Activated CD8-positive, alpha-beta memory T cell treated with anti-CD3 and anti-CD28 coated beads, Interleukin-2, amount 50 U/mL, for 4 hours (primary cell): ENCODE measurements at regions not wholly inside any gene's neighbourhood (a gene's known extent, or its start where the extent isn't known, plus 50 kb on each side); places are given as distances from the start of the nearest gene placed in this dataset.

Experiments
- DNase-seq: peaks from one replicate; pipeline ENCODE4 v3.0.0-alpha.2; 2020

- no peak for DNase-seq
Observed at GRCh38 chr12:41981013-41981412, 163.7 kb downstream of the GXYLT1 start.

- no peak for DNase-seq
Observed at GRCh38 chr12:41980390-41980789, 164.3 kb downstream of the GXYLT1 start.

GRCh38 chr12:41979574-41979973, 165.1 kb downstream of the GXYLT1 start:
- no peak for DNase-seq

GRCh38 chr12:41972598-41972997, 172.1 kb downstream of the GXYLT1 start:
- no peak for DNase-seq

GRCh38 chr12:41972196-41972595, 172.5 kb downstream of the GXYLT1 start:
- no peak for DNase-seq

GRCh38 chr12:41970744-41971143, 173.9 kb downstream of the GXYLT1 start:
- no peak for DNase-seq

- DNase-seq: no peak
Observed at GRCh38 chr12:41968599-41968998, 176.1 kb downstream of the GXYLT1 start.

GRCh38 chr12:41967668-41968500, 176.8 kb downstream of the GXYLT1 start:
- no peak for DNase-seq

- DNase-seq: no peak
Observed at GRCh38 chr12:41966916-41967315, 177.8 kb downstream of the GXYLT1 start.

- DNase-seq: no peak
Observed at GRCh38 chr12:41966001-41966400, 178.7 kb downstream of the GXYLT1 start.

- DNase-seq: no peak
Observed at GRCh38 chr12:41963398-41963797, 181.3 kb downstream of the GXYLT1 start.

- DNase-seq: no peak
Observed at GRCh38 chr12:41962171-41962572, 182.5 kb downstream of the GXYLT1 start.

GRCh38 chr12:41959271-41959670, 185.4 kb downstream of the GXYLT1 start:
- no peak for DNase-seq

- no peak for DNase-seq
Observed at GRCh38 chr12:41956353-41956752, 188.3 kb downstream of the GXYLT1 start.

GRCh38 chr12:41950455-41950854, 194.2 kb downstream of the GXYLT1 start:
- no peak for DNase-seq

- DNase-seq: no peak
Observed at GRCh38 chr12:41946106-41946505, 198.6 kb downstream of the GXYLT1 start.

GRCh38 chr12:41944216-41944615, 200.5 kb downstream of the GXYLT1 start:
- no peak for DNase-seq

GRCh38 chr12:41943671-41944070, 201.0 kb downstream of the GXYLT1 start:
- no peak for DNase-seq

GRCh38 chr12:41942354-41942753, 202.3 kb downstream of the GXYLT1 start:
- DNase-seq: no peak

- no peak for DNase-seq
Observed at GRCh38 chr12:41941079-41941478, 203.6 kb downstream of the GXYLT1 start.

- no peak for DNase-seq
Observed at GRCh38 chr12:41940571-41940970, 204.1 kb downstream of the GXYLT1 start.

GRCh38 chr12:41936333-41936732, 208.3 kb downstream of the GXYLT1 start:
- DNase-seq: no peak

- DNase-seq: no peak
Observed at GRCh38 chr12:41935911-41936310, 208.8 kb downstream of the GXYLT1 start.

GRCh38 chr12:41932470-41932991, 212.1 kb downstream of the GXYLT1 start:
- DNase-seq: no peak
